ENCODE measurements at regions not wholly inside any gene's neighbourhood (a gene's known extent, or its start where the extent isn't known, plus 50 kb on each side); places are given as distances from the start of the nearest gene placed in this dataset.

GRCh38 chr7:47104206-47104549 is 477.7 kb downstream of the TNS3 start:
- no peaks in the 10 kb centered on the region for H3K4me1 ChIP-seq (ENCODE audit: insufficient read depth, low read length)
- no peaks in the 10 kb centered on the region for H3K36me3 ChIP-seq (ENCODE audit: insufficient read depth, low read length)
- no peak overlapping the region for H3K4me3 ChIP-seq (ENCODE audit: low read length)
- H3K27me3 ChIP-seq (ENCODE audit: insufficient read depth, low read length) = peaks cover 4% of the 10 kb centered on the region
- no peak overlapping the region for H2AFZ ChIP-seq (ENCODE audit: low read depth, low read length)
- no peaks in the 10 kb centered on the region for H3K9me3 ChIP-seq (ENCODE audit: low read length)

DNA sequence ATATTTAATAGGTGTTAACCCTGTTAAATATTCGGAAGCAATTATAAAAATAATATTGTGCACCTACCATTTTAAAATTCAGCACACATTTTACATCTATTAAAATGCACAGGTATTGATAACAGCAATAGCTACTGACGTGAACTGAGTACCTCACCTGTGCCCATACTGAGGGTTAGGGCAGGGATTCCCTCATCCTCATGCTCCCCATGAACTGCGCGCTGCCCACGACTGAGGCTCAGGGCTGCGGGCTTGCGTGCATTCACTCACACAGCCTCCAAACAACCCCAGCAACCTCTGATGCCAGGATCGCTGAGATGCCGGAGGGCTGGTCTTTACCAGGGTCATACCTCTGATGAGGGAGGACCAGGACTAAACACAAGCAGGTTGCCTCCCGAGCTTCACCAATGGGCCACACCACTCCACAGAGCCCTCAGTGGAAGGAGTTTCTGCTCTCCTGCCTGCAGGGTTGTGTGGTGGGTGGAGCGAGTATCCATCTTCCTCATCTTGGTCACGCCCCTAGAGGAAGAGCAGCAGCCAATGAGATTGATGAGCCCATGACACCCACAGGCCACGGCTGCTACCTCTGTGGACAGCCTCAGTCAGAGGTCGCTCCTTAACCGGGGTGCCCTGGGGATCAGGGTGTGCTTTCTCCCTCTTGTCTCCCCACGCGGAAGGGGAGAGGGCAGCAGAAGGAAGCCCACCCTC is 478.3 kb downstream of the TNS3 start:
- H3K9me3 ChIP-seq (ENCODE audit: low read length) = no peaks in the 10 kb centered on the region
- no peaks in the 10 kb centered on the region for H3K4me1 ChIP-seq (ENCODE audit: insufficient read depth, low read length)
- H3K4me3 ChIP-seq (ENCODE audit: low read length) = no peak overlapping the region
- no peak overlapping the region for H2AFZ ChIP-seq (ENCODE audit: low read depth, low read length)
- H3K27me3 ChIP-seq (ENCODE audit: insufficient read depth, low read length) = peaks cover 4% of the 10 kb centered on the region
- no peaks in the 10 kb centered on the region for H3K36me3 ChIP-seq (ENCODE audit: insufficient read depth, low read length)

- no peaks in the 10 kb centered on the region for H3K4me1 ChIP-seq (ENCODE audit: insufficient read depth, low read length)
- no peaks in the 10 kb centered on the region for H3K9me3 ChIP-seq (ENCODE audit: low read length)
- no peak overlapping the region for H3K4me3 ChIP-seq (ENCODE audit: low read length)
- peaks cover 4% of the 10 kb centered on the region for H3K27me3 ChIP-seq (ENCODE audit: insufficient read depth, low read length)
- H3K36me3 ChIP-seq (ENCODE audit: insufficient read depth, low read length) = no peaks in the 10 kb centered on the region
- H2AFZ ChIP-seq (ENCODE audit: low read depth, low read length) = no peak overlapping the region
These were observed 479.5 kb downstream of the TNS3 start for GRCh38 chr7:47102331-47102841.

- Histone ChIP-seq H3K36me3 (ENCODE audit: insufficient read depth, low read length) (no peaks in the 10 kb centered on the region), H3K4me3 (ENCODE audit: low read length) (no peak overlapping the region)
These were observed 481.0 kb downstream of the TNS3 start for GRCh38 chr7:47100817-47101435.

DNA sequence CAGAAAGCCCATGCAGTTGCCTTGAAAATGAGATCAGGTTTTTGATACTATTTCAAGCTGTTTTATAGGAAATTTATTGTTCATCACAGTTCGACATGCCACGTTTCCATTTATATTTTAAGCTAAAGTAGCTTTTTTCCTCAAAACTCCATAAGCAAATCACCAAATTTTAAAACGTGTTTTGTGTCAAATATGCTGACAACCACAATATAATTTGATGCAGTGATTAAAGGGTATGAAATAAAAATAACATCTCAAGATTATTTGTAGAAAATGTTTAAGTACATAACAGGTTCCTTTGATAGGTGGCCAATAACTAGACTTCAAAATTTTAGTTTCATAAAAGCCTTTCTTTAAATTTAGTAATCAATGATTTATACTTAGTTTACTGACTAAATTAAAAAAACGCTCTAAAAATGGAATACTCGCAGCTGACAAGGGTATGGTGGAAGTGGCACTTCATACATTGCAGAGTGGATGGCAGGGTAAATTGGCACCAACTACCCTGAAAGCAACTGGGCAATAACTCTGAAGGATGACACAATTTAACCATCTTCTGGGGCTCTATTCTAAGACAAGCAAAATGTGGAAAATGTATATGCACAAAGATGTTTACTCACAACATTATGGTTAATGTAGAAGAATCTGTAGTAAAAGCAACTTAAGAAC is 481.6 kb downstream of the TNS3 start:
- no peaks in the 10 kb centered on the region for H3K27me3 ChIP-seq (ENCODE audit: insufficient read depth, low read length)
- no peaks in the 10 kb centered on the region for H3K4me1 ChIP-seq (ENCODE audit: insufficient read depth, low read length)
- H3K4me3 ChIP-seq (ENCODE audit: low read length) = no peak overlapping the region
- H2AFZ ChIP-seq (ENCODE audit: low read depth, low read length) = no peak overlapping the region
- no peaks in the 10 kb centered on the region for H3K36me3 ChIP-seq (ENCODE audit: insufficient read depth, low read length)
- no peaks in the 10 kb centered on the region for H3K9me3 ChIP-seq (ENCODE audit: low read length)

More at GRCh38 chr7:47100817-47101435, 481.0 kb downstream of the TNS3 start:
- H3K9me3 ChIP-seq (ENCODE audit: low read length) = no peaks in the 10 kb centered on the region
- no peaks in the 10 kb centered on the region for H3K27me3 ChIP-seq (ENCODE audit: insufficient read depth, low read length)
- H3K4me1 ChIP-seq (ENCODE audit: insufficient read depth, low read length) = no peaks in the 10 kb centered on the region
- H2AFZ ChIP-seq (ENCODE audit: low read depth, low read length) = no peak overlapping the region

- H3K4me1 ChIP-seq (ENCODE audit: insufficient read depth, low read length) = no peaks in the 10 kb centered on the region
- H3K36me3 ChIP-seq (ENCODE audit: insufficient read depth, low read length) = no peaks in the 10 kb centered on the region
- H3K4me3 ChIP-seq (ENCODE audit: low read length) = no peak overlapping the region
- no peak overlapping the region for H2AFZ ChIP-seq (ENCODE audit: low read depth, low read length)
- H3K27me3 ChIP-seq (ENCODE audit: insufficient read depth, low read length) = no peaks in the 10 kb centered on the region
- H3K9me3 ChIP-seq (ENCODE audit: low read length) = no peaks in the 10 kb centered on the region
These were observed 484.5 kb downstream of the TNS3 start for GRCh38 chr7:47097431-47097830.

GRCh38 chr7:47095946-47096345 is 486.0 kb downstream of the TNS3 start:
- H3K4me1 ChIP-seq (ENCODE audit: insufficient read depth, low read length) = no peaks in the 10 kb centered on the region
- H2AFZ ChIP-seq (ENCODE audit: low read depth, low read length) = no peak overlapping the region
- H3K4me3 ChIP-seq (ENCODE audit: low read length) = no peak overlapping the region
- no peaks in the 10 kb centered on the region for H3K36me3 ChIP-seq (ENCODE audit: insufficient read depth, low read length)
- no peaks in the 10 kb centered on the region for H3K27me3 ChIP-seq (ENCODE audit: insufficient read depth, low read length)
- H3K9me3 ChIP-seq (ENCODE audit: low read length) = no peaks in the 10 kb centered on the region

DNA sequence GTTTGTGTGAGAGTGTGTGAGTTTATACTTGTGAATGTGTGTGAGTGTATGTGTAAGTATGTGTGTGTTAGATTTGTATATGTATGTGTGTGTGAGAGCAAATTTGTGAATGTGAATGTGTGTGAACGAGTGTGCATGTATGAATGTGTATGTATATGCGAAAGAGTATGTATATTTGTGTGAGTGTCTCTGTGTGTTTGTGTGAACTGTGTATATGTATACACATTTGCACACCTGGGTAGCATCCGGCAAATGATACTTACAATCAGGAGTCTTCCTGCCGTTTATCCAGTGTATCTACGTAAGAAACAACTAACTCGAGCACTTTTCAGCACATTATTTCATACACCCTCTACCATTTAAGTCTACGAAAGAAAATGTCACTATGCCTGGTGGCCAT is 487.4 kb downstream of the TNS3 start:
- Histone ChIP-seq H3K4me3 (ENCODE audit: low read length) (no peak overlapping the region), H2AFZ (ENCODE audit: low read depth, low read length) (no peak overlapping the region), H3K27me3 (ENCODE audit: insufficient read depth, low read length) (no peaks in the 10 kb centered on the region), H3K36me3 (ENCODE audit: insufficient read depth, low read length) (no peaks in the 10 kb centered on the region), H3K4me1 (ENCODE audit: insufficient read depth, low read length) (no peaks in the 10 kb centered on the region), H3K9me3 (ENCODE audit: low read length) (no peaks in the 10 kb centered on the region)

GRCh38 chr7:47093320-47094234 is 488.3 kb downstream of the TNS3 start:
- H3K4me3 ChIP-seq (ENCODE audit: low read length) = no peak overlapping the region
- no peaks in the 10 kb centered on the region for H3K36me3 ChIP-seq (ENCODE audit: insufficient read depth, low read length)
- no peaks in the 10 kb centered on the region for H3K4me1 ChIP-seq (ENCODE audit: insufficient read depth, low read length)
- H2AFZ ChIP-seq (ENCODE audit: low read depth, low read length) = no peak overlapping the region
- H3K27me3 ChIP-seq (ENCODE audit: insufficient read depth, low read length) = no peaks in the 10 kb centered on the region
- no peaks in the 10 kb centered on the region for H3K9me3 ChIP-seq (ENCODE audit: low read length)

- no peaks in the 10 kb centered on the region for H3K9me3 ChIP-seq (ENCODE audit: low read length)
- no peaks in the 10 kb centered on the region for H3K4me1 ChIP-seq (ENCODE audit: insufficient read depth, low read length)
- no peaks in the 10 kb centered on the region for H3K27me3 ChIP-seq (ENCODE audit: insufficient read depth, low read length)
- H2AFZ ChIP-seq (ENCODE audit: low read depth, low read length) = no peak overlapping the region
- H3K4me3 ChIP-seq (ENCODE audit: low read length) = no peak overlapping the region
- H3K36me3 ChIP-seq (ENCODE audit: insufficient read depth, low read length) = no peaks in the 10 kb centered on the region
These were observed 489.6 kb downstream of the TNS3 start for GRCh38 chr7:47092336-47092735.

DNA sequence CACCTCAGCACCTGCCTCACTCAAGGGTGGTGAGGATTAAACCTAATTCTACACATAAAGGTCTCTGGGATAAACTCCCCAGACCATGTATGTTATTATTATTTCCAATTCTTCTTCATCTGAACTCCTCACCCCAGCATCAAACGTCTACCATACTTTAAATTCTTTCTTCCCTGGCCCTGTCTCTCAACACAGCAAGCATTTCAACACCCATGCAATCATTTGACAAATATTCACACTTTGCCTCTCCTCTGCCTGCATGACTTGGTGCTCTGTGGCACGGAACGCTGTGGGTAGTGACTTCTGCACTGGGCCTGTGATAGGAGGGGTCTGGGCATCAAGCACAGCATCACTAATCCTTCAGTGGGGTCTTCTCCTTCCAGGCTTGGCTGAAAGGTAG is 490.8 kb downstream of the TNS3 start:
- H3K27me3 ChIP-seq (ENCODE audit: insufficient read depth, low read length) = no peaks in the 10 kb centered on the region
- H3K4me1 ChIP-seq (ENCODE audit: insufficient read depth, low read length) = no peaks in the 10 kb centered on the region
- no peak overlapping the region for H3K4me3 ChIP-seq (ENCODE audit: low read length)
- H3K36me3 ChIP-seq (ENCODE audit: insufficient read depth, low read length) = no peaks in the 10 kb centered on the region
- H3K9me3 ChIP-seq (ENCODE audit: low read length) = no peaks in the 10 kb centered on the region
- no peak overlapping the region for H2AFZ ChIP-seq (ENCODE audit: low read depth, low read length)

DNA sequence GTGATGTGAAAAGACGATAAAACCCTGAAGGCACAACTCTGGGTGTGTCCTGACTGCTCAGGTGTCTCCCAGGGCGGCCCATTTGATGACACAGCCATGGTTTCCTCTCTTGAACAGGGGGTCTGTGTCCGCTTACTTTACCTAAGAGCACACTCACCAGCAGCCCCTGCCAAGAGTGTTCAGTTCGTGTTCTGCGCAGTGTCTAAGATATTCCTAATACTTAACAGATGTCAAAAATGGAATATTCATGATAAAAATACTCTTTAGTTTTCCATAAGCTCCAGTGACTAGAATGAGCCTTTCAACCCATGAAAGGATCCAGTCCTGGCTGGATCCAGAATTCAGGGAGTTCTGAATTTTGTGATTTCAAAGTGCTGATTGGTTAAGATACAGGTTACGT is 492.4 kb downstream of the TNS3 start:
- H2AFZ ChIP-seq (ENCODE audit: low read depth, low read length) = no peak overlapping the region
- no peaks in the 10 kb centered on the region for H3K36me3 ChIP-seq (ENCODE audit: insufficient read depth, low read length)
- no peaks in the 10 kb centered on the region for H3K9me3 ChIP-seq (ENCODE audit: low read length)
- H3K4me3 ChIP-seq (ENCODE audit: low read length) = no peak overlapping the region
- no peaks in the 10 kb centered on the region for H3K27me3 ChIP-seq (ENCODE audit: insufficient read depth, low read length)
- H3K4me1 ChIP-seq (ENCODE audit: insufficient read depth, low read length) = no peaks in the 10 kb centered on the region

DNA sequence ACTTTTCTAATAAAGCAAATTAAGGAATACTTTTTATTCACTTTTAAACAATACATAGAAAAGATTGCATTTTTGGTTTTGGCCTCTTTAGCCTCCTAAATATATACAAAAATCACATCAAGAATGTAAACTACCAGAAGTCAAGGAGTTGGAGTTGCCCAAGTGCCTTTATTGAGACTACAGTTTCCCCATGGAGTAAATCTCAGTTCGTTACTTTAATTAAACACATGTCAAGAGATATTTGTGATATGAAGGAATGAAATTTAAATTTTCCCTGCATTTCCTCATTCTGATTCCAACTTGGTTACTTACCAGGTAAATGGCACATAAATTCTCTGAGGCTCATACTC is 492.9 kb downstream of the TNS3 start:
- no peaks in the 10 kb centered on the region for H3K4me1 ChIP-seq (ENCODE audit: insufficient read depth, low read length)
- H3K36me3 ChIP-seq (ENCODE audit: insufficient read depth, low read length) = no peaks in the 10 kb centered on the region
- H3K9me3 ChIP-seq (ENCODE audit: low read length) = no peaks in the 10 kb centered on the region
- no peak overlapping the region for H3K4me3 ChIP-seq (ENCODE audit: low read length)
- H3K27me3 ChIP-seq (ENCODE audit: insufficient read depth, low read length) = no peaks in the 10 kb centered on the region
- no peak overlapping the region for H2AFZ ChIP-seq (ENCODE audit: low read depth, low read length)

Measured in neuron (in vitro differentiated cells).